ENCODE measurements at regions not wholly inside any gene's neighbourhood (a gene's known extent, or its start where the extent isn't known, plus 50 kb on each side); places are given as distances from the start of the nearest gene placed in this dataset.

- Mint-ChIP-seq H3K27ac (no peak overlapping the region), H3K4me3 (no peak overlapping the region), H3K36me3 (ENCODE audit: low read depth) (peaks cover 18% of the 10 kb centered on the region), H3K27me3 (no peaks in the 10 kb centered on the region), H3K9me3 (no peaks in the 10 kb centered on the region), H3K4me1 (ENCODE audit: low read depth) (peaks cover 20% of the 10 kb centered on the region)
These were observed 138.5 kb downstream of the ZDHHC20 start for GRCh38 chr13:21320642-21321034.

GRCh38 chr13:21321269-21321668 lies 137.8 kb downstream of the ZDHHC20 start:
- peaks cover 15% of the 10 kb centered on the region for H3K36me3 Mint-ChIP-seq (ENCODE audit: low read depth)
- H3K27ac Mint-ChIP-seq, result no peak overlapping the region

GRCh38 chr13:21322327-21322965 lies 136.7 kb downstream of the ZDHHC20 start:
- Mint-ChIP-seq H3K9me3 (no peaks in the 10 kb centered on the region), H3K27ac (no peak overlapping the region), H3K36me3 (ENCODE audit: low read depth) (peaks cover 10% of the 10 kb centered on the region), H3K27me3 (no peaks in the 10 kb centered on the region), H3K4me3 (no peak overlapping the region), H3K4me1 (ENCODE audit: low read depth) (peaks cover 7% of the 10 kb centered on the region)

More at GRCh38 chr13:21321269-21321668, 137.8 kb downstream of the ZDHHC20 start:
- Mint-ChIP-seq H3K27me3 (no peaks in the 10 kb centered on the region), H3K4me3 (no peak overlapping the region), H3K9me3 (no peaks in the 10 kb centered on the region), H3K4me1 (ENCODE audit: low read depth) (peaks cover 16% of the 10 kb centered on the region)

Measured in stimulated activated naive CD8-positive, alpha-beta T cell treated with anti-CD3 and anti-CD28 coated beads, Interleukin-15, Interleukin-2, amounts not matched to agents 100 ng/mL and 50 ng/mL, for 24 hours (primary cell).